ENCODE measurements at regions not wholly inside any gene's neighbourhood (a gene's known extent, or its start where the extent isn't known, plus 50 kb on each side); places are given as distances from the start of the nearest gene placed in this dataset.

GRCh38 chr13:32850316-32851052 is 165.7 kb upstream of the KL start:
- TF ChIP-seq CTCF (conservative IDR thresholded peaks at IDR 0.05; ENCODE audit: low read length) (no peak), EZH2phosphoT487 (IDR thresholded peaks at IDR 0.05; ENCODE audit: borderline replicate concordance) (no peak)
